ENCODE measurements at regions not wholly inside any gene's neighbourhood (a gene's known extent, or its start where the extent isn't known, plus 50 kb on each side); places are given as distances from the start of the nearest gene placed in this dataset.

DNA sequence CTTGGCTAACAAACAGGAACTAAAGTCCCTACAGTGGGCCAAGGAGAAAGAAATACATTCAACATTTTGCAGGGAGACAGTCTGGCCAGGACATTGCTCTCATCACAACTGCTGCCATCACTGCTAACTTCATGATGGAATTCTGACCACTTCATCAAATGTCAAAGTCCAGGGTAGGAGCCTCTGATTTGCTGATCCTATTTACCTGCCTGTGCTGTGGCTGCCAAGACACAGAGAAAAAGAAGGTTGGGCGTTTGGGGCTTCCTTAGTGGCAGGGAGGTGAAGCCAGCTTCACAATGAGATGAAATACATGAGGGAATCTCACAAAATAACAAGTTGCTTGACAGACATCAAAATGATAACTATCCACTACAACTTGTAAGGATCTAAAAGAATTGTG lies 343.9 kb upstream of the CADM1 start:
- Mint-ChIP-seq H3K36me3 (ENCODE audit: unreplicated experiment) (peaks cover 12% of the 10 kb centered on the region), H3K4me3 (ENCODE audit: unreplicated experiment) (no peak overlapping the region), H3K27me3 (ENCODE audit: unreplicated experiment) (peaks cover 2% of the 10 kb centered on the region), H3K4me1 (ENCODE audit: low read depth, unreplicated experiment) (peaks cover 3% of the 10 kb centered on the region), H3K9me3 (ENCODE audit: unreplicated experiment) (peaks cover 1% of the 10 kb centered on the region), H3K27ac (ENCODE audit: unreplicated experiment) (no peak overlapping the region)
- no peak for DNase-seq
- TF ChIP-seq, protein P1, sequence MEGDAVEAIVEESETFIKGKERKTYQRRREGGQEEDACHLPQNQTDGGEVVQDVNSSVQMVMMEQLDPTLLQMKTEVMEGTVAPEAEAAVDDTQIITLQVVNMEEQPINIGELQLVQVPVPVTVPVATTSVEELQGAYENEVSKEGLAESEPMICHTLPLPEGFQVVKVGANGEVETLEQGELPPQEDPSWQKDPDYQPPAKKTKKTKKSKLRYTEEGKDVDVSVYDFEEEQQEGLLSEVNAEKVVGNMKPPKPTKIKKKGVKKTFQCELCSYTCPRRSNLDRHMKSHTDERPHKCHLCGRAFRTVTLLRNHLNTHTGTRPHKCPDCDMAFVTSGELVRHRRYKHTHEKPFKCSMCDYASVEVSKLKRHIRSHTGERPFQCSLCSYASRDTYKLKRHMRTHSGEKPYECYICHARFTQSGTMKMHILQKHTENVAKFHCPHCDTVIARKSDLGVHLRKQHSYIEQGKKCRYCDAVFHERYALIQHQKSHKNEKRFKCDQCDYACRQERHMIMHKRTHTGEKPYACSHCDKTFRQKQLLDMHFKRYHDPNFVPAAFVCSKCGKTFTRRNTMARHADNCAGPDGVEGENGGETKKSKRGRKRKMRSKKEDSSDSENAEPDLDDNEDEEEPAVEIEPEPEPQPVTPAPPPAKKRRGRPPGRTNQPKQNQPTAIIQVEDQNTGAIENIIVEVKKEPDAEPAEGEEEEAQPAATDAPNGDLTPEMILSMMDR (IDR thresholded peaks at IDR 0.05; ENCODE audit: partially characterized antibody, unreplicated experiment), result no peak

DNA sequence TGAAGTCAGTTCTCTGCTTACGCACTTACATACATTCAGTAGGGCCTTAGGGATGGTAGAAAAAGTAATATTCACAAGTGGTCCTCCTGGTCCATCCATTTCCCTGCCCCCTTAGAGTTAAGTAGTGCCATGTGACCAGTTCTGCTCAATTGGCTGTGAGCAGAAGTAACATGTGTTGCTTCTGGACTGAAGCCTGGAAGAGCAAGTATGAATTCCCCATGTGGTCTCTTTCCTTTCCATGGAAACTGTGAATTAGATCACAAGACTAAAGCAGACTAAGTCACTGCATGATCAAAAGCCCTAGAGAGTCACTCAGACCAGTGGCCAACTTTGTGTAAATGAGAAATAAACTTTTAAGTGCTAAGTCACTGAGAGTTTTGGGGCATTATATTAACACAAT lies 341.7 kb upstream of the CADM1 start:
- TF ChIP-seq, protein P1 (IDR thresholded peaks at IDR 0.05; ENCODE audit: partially characterized antibody, unreplicated experiment), result no peak
- Mint-ChIP-seq H3K36me3 (ENCODE audit: unreplicated experiment) (peaks cover 11% of the 10 kb centered on the region), H3K9me3 (ENCODE audit: unreplicated experiment) (peaks cover 1% of the 10 kb centered on the region), H3K4me3 (ENCODE audit: unreplicated experiment) (no peak overlapping the region), H3K27ac (ENCODE audit: unreplicated experiment) (no peak overlapping the region), H3K4me1 (ENCODE audit: low read depth, unreplicated experiment) (peaks cover 3% of the 10 kb centered on the region), H3K27me3 (ENCODE audit: unreplicated experiment) (no peaks in the 10 kb centered on the region)
- DNase-seq, result no peak

DNA sequence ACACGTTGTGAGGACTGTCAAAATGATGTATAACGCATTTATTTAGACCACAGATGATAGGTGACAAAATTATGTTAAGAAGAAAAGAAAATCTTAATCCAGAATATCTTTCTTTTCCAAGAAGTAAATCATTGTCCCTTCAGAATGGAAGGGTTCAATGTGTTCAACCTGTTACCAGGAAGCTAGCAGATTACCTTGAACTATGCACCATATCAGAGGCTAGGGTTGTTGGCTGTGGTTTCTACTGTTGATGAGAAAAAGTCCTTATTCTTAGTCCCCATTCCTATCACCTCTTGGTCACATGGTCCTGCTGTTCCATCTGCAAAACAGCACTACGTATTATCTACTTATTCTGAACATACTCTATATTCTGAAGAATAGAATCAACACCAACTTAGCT lies 339.5 kb upstream of the CADM1 start:
- H3K27me3 Mint-ChIP-seq (ENCODE audit: unreplicated experiment), result no peaks in the 10 kb centered on the region
- H3K27ac Mint-ChIP-seq (ENCODE audit: unreplicated experiment), result no peak overlapping the region
- H3K36me3 Mint-ChIP-seq (ENCODE audit: unreplicated experiment), result peaks cover 4% of the 10 kb centered on the region
- H3K4me3 Mint-ChIP-seq (ENCODE audit: unreplicated experiment), result no peak overlapping the region
- TF ChIP-seq, protein P1 (IDR thresholded peaks at IDR 0.05; ENCODE audit: partially characterized antibody, unreplicated experiment), result no peak
- peaks cover 3% of the 10 kb centered on the region for H3K4me1 Mint-ChIP-seq (ENCODE audit: low read depth, unreplicated experiment)
- peaks cover 3% of the 10 kb centered on the region for H3K9me3 Mint-ChIP-seq (ENCODE audit: unreplicated experiment)
- DNase-seq, result no peak

DNA sequence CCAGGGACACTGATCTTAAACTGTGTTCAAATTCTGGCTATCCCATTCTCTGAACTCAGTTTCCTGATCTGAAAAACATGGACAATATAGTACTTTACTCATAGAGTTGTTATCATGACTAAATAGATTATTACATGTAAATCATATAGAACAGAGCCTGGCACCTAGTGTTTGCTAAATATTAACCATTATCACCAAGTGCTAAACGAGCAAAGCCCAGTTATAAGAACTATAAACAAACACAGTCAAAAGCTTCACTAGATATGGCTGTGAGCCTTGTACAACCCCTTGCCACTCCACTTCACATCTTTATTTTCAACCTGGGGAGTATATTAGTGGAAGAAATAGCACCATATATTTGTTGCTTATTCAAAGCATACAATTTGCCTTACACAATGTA lies 338.9 kb upstream of the CADM1 start:
- no peak overlapping the region for H3K4me3 Mint-ChIP-seq (ENCODE audit: unreplicated experiment)

DNA sequence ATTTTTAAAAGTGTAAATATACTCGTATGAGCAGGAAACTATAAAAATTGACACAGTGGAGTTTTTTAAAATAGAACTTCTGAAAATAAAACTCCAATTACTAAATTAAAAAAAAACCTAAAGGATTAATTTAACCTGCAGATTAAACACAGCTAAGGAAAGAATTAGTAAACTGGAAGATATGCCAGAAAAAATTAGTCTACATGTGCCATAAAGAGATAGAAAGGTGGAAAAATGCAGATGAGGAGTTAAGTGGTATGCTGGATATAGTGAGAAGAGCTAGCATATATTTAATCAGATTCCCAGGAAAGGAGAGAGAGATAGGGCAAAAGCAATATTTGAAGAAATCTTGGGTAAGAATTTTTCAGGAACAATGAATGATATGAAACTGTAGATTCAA lies 315.8 kb upstream of the CADM1 start:
- no peak for DNase-seq
- Mint-ChIP-seq H3K27me3 (ENCODE audit: unreplicated experiment) (no peaks in the 10 kb centered on the region), H3K4me3 (ENCODE audit: unreplicated experiment) (no peak overlapping the region), H3K36me3 (ENCODE audit: unreplicated experiment) (peaks cover 36% of the 10 kb centered on the region), H3K9me3 (ENCODE audit: unreplicated experiment) (peaks cover 6% of the 10 kb centered on the region), H3K27ac (ENCODE audit: unreplicated experiment) (no peak overlapping the region), H3K4me1 (ENCODE audit: low read depth, unreplicated experiment) (peaks cover 4% of the 10 kb centered on the region)
- TF ChIP-seq, protein P1 (IDR thresholded peaks at IDR 0.05; ENCODE audit: partially characterized antibody, unreplicated experiment), result no peak

More for the DNA sequence above, 338.9 kb upstream of the CADM1 start:
- H3K9me3 Mint-ChIP-seq (ENCODE audit: unreplicated experiment), result peaks cover 3% of the 10 kb centered on the region
- H3K36me3 Mint-ChIP-seq (ENCODE audit: unreplicated experiment), result peaks cover 7% of the 10 kb centered on the region
- H3K27me3 Mint-ChIP-seq (ENCODE audit: unreplicated experiment), result no peaks in the 10 kb centered on the region
- H3K4me1 Mint-ChIP-seq (ENCODE audit: low read depth, unreplicated experiment), result no peaks in the 10 kb centered on the region
- TF ChIP-seq, protein P1 (IDR thresholded peaks at IDR 0.05; ENCODE audit: partially characterized antibody, unreplicated experiment), result no peak
- no peak for DNase-seq
- no peak overlapping the region for H3K27ac Mint-ChIP-seq (ENCODE audit: unreplicated experiment)
